SK-N-SH (cell line): ENCODE measurements at regions not wholly inside any gene's neighbourhood (a gene's known extent, or its start where the extent isn't known, plus 50 kb on each side); places are given as distances from the start of the nearest gene placed in this dataset.

Source experiments
- CTCF ChIP-seq: fragments of 200-600 bp; sonication (generic); IDR thresholded peaks from 2 replicates; pipeline ENCODE4 v1.6.1; 2017; ENCODE audit warnings: antibody characterized with exemption, mild to moderate bottlenecking, moderate library complexity
- EP300 ChIP-seq, 2 experiments: IDR thresholded peaks; 2 replicates each; pipeline versions ENCODE4 v1.4.0 to v1.6.1; 2012; ENCODE audit warnings: borderline replicate concordance in 1 of 2, low read depth in 1 of 2, low read length in 1 of 2
- EZH2phosphoT487 ChIP-seq: fragments of 200-600 bp; sonication (generic); IDR thresholded peaks from 2 replicates; pipeline ENCODE4 v1.6.1; 2017; ENCODE audit warnings: low read depth, mixed run types, mild to moderate bottlenecking, antibody characterized with exemption, moderate library complexity, borderline replicate concordance
- POLR2AphosphoS5 ChIP-seq: IDR thresholded peaks from 2 replicates; pipeline ENCODE4 v1.6.1; 2012; ENCODE audit warnings: low read depth, low read length
- REST ChIP-seq: IDR thresholded peaks from 2 replicates; pipeline ENCODE4 v1.6.1; 2012; ENCODE audit warnings: mild to moderate bottlenecking, low read depth, low read length, moderate library complexity

- TF ChIP-seq EZH2phosphoT487 = no peak
- TF ChIP-seq CTCF = no peak
- no peak for TF ChIP-seq POLR2AphosphoS5
- no peak for TF ChIP-seq EP300 (IDR thresholded peaks at IDR 0.05; ENCODE audit: borderline replicate concordance in 1 of 2, low read depth in 1 of 2, low read length in 1 of 2)
- no peak for TF ChIP-seq REST
These were observed 109.1 kb upstream of the ERRFI1 start for GRCh38 chr1:8135250-8135649.
